GM20000 (cell line): ENCODE measurements at regions not wholly inside any gene's neighbourhood (a gene's known extent, or its start where the extent isn't known, plus 50 kb on each side); places are given as distances from the start of the nearest gene placed in this dataset.
"Not testable (repeated sequence)": the region's sequence is repeated elsewhere in the genome, so short reads cannot be mapped to it uniquely, and the experiment has no call there.

Experiments
- DNase-seq: peaks from one replicate; pipeline ENCODE4 v3.0.0; 2012; ENCODE audit warnings: low spot score
- CTCF ChIP-seq: IDR thresholded peaks from 2 replicates; pipeline ENCODE4 v1.5.1; 2012; ENCODE audit warnings: mild to moderate bottlenecking, control low read depth; ENCODE audit errors: extremely low read depth, missing control alignments

- no peak for DNase-seq
- no peak for TF ChIP-seq CTCF
Measured at GRCh38 chr6:140155451-140156126, 781.1 kb upstream of the CITED2 start.

- no peak for TF ChIP-seq CTCF
- DNase-seq = no peak
Measured at GRCh38 chr6:140153703-140154102, 779.3 kb upstream of the CITED2 start.

GRCh38 chr6:140147825-140148814 lies 773.7 kb upstream of the CITED2 start:
- DNase-seq = not testable (repeated sequence)

- no peak for TF ChIP-seq CTCF
- no peak for DNase-seq
Measured at GRCh38 chr6:140140891-140141290, 766.4 kb upstream of the CITED2 start.

GRCh38 chr6:140138311-140139010 lies 764.0 kb upstream of the CITED2 start:
- no peak for DNase-seq
- no peak for TF ChIP-seq CTCF

GRCh38 chr6:140134224-140134623 lies 759.8 kb upstream of the CITED2 start:
- TF ChIP-seq CTCF = no peak
- no peak for DNase-seq

- no peak for DNase-seq
- TF ChIP-seq CTCF = no peak
Measured at GRCh38 chr6:140130074-140130473, 755.6 kb upstream of the CITED2 start.
